Endothelial cell of umbilical vein (primary cell): ENCODE measurements at regions not wholly inside any gene's neighbourhood (a gene's known extent, or its start where the extent isn't known, plus 50 kb on each side); places are given as distances from the start of the nearest gene placed in this dataset.

ENCODE experiments used
- CTCF ChIP-seq, 2 donors: IDR thresholded peaks; 1 replicate in 1 of 2; 2 replicates in 1 of 2; pipeline ENCODE4 v1.5.1; 2011; ENCODE audit warnings: low read length in 2 of 2, mild to moderate bottlenecking in 2 of 2, moderate library complexity in 2 of 2, control low read depth in 1 of 2, inconsistent platforms in 1 of 2, low read depth in 1 of 2; ENCODE audit not compliant: insufficient read depth in 1 of 2; ENCODE audit errors: extremely low read depth in 1 of 2
- MAX ChIP-seq: IDR thresholded peaks from 2 replicates; pipeline ENCODE4 v1.6.1; 2011; ENCODE audit not compliant: insufficient read depth, insufficient read length
- MYC ChIP-seq: IDR thresholded peaks from one replicate; pipeline ENCODE4 v1.6.1; 2011; ENCODE audit warnings: mild to moderate bottlenecking, low read depth, low read length
- POLR2A ChIP-seq: IDR thresholded peaks from 2 replicates; pipeline ENCODE4 v1.6.1; 2012; ENCODE audit warnings: low read depth, mild to moderate bottlenecking, control low read depth, low read length
- POLR2AphosphoS5 ChIP-seq: IDR thresholded peaks from 2 replicates; pipeline ENCODE4 v1.6.1; 2012; ENCODE audit warnings: low read depth, mild to moderate bottlenecking, control low read depth, low read length, moderate library complexity; ENCODE audit not compliant: insufficient read depth

GRCh38 chr6:44599672-44600071, 212.2 kb downstream of the CDC5L start:
- TF ChIP-seq CTCF (IDR thresholded peaks at IDR 0.05; ENCODE audit: extremely low read depth in 1 of 2, insufficient read depth in 1 of 2, low read depth in 1 of 2, low read length in 2 of 2) (no peak), MYC (no peak), POLR2A (no peak), MAX (no peak), POLR2AphosphoS5 (no peak)
